Mesendoderm (in vitro differentiated cells): ENCODE measurements at regions not wholly inside any gene's neighbourhood (a gene's known extent, or its start where the extent isn't known, plus 50 kb on each side); places are given as distances from the start of the nearest gene placed in this dataset.

Experiments
- DNase-seq: peaks from one replicate; pipeline ENCODE4 v3.0.0; 2013
- H2AK5ac ChIP-seq: 2 replicates; pipeline ENCODE4 v1.6.1; 2013; ENCODE audit warnings: low read length, inconsistent platforms
- H2BK120ac ChIP-seq: 2 replicates; pipeline ENCODE4 v1.6.1; 2013; ENCODE audit warnings: low read depth, mild to moderate bottlenecking, low read length, moderate library complexity, mixed read lengths
- H2BK15ac ChIP-seq: replicated peaks from 2 replicates; pipeline ENCODE4 v1.6.1; 2013; ENCODE audit warnings: low read depth, mild to moderate bottlenecking, moderate library complexity
- H2BK5ac ChIP-seq: 2 replicates; pipeline ENCODE4 v1.6.1; 2013; ENCODE audit warnings: low read length, inconsistent platforms
- H3K18ac ChIP-seq: 2 replicates; pipeline ENCODE4 v1.6.1; 2013; ENCODE audit warnings: mild to moderate bottlenecking, low read length, mixed read lengths
- H3K23ac ChIP-seq: one replicate; pipeline ENCODE4 v1.6.1; 2013; ENCODE audit warnings: low read length
- H3K27ac ChIP-seq: 2 replicates; pipeline ENCODE4 v1.5.1; 2013; ENCODE audit warnings: low read depth, mild to moderate bottlenecking, inconsistent platforms, low read length, moderate library complexity
- H3K27me3 ChIP-seq: 2 replicates; pipeline ENCODE4 v1.6.1; 2013; ENCODE audit warnings: low read length, control low read depth, mild to moderate bottlenecking, inconsistent platforms; ENCODE audit not compliant: insufficient read depth, poor library complexity
- H3K36me3 ChIP-seq: 2 replicates; pipeline ENCODE4 v1.6.1; 2013; ENCODE audit warnings: low read length, inconsistent platforms; ENCODE audit not compliant: control insufficient read depth, insufficient read depth
- H3K4ac ChIP-seq: one replicate; pipeline ENCODE4 v1.6.1; 2013; ENCODE audit warnings: low read depth, mild to moderate bottlenecking, low read length, moderate library complexity
- H3K4me1 ChIP-seq: 2 replicates; pipeline ENCODE4 v1.6.1; 2013; ENCODE audit warnings: low read depth, low read length, inconsistent platforms; ENCODE audit not compliant: control insufficient read depth
- H3K4me2 ChIP-seq: 2 replicates; pipeline ENCODE4 v1.6.1; 2013; ENCODE audit warnings: low read length
- H3K4me3 ChIP-seq: 2 replicates; pipeline ENCODE4 v1.5.1; 2013; ENCODE audit warnings: mild to moderate bottlenecking, low read length
- H3K56ac ChIP-seq: one replicate; pipeline ENCODE4 v1.6.1; 2013; ENCODE audit warnings: low read length
- H3K79me1 ChIP-seq: 2 replicates; pipeline ENCODE4 v1.6.1; 2013; ENCODE audit warnings: low read length, inconsistent platforms
- H3K79me2 ChIP-seq: 2 replicates; pipeline ENCODE4 v1.6.1; 2013; ENCODE audit warnings: mild to moderate bottlenecking, low read length; ENCODE audit not compliant: control insufficient read depth, insufficient read depth
- H3K9ac ChIP-seq: 2 replicates; pipeline ENCODE4 v1.6.1; 2013; ENCODE audit warnings: low read length, inconsistent platforms
- H4K5ac ChIP-seq: one replicate; pipeline ENCODE4 v1.6.1; 2013; ENCODE audit warnings: low read length
- H4K8ac ChIP-seq: one replicate; pipeline ENCODE4 v1.6.1; 2013; ENCODE audit warnings: low read depth, mild to moderate bottlenecking, control low read depth, low read length, moderate library complexity
- WGBS: extraction: QIAGEN DNeasy Blood & Tissue Kit; methylation state at CpG from one replicate; pipeline ENCODE4 v1.1.7; 2013; ENCODE audit warnings: low lambda C conversion rate, missing lambda C conversion rate; ENCODE audit not compliant: insufficient coverage; ENCODE audit errors: extremely low coverage; 5-methylcytosine and 5-hydroxymethylcytosine counted together

DNA sequence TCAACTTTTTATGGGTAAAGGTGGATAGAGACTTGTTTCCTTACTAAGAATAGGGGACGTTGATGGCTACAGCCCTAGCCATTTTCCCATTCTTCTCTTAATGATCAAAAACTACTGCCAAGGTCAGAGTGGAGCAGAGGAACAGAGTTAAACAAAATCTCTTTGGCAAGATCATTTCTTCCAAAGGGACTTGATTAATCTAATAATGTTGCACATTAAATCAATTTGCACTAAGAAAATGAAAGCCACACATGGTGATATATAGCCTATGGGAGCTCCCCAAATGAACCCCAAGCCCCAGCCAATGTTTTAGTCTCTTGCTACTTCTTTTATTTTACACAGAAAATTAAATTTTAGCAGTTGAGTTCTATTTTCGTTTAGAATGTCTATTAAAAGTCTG, 954.5 kb upstream of the SOX9 start:
- H2BK5ac ChIP-seq = no peak overlapping the region
- H3K4ac ChIP-seq = no peak overlapping the region
- H3K79me1 ChIP-seq = no peaks in the 10 kb centered on the region
- no CpG with 5 or more reads among the region's 2 CpGs for WGBS
- H3K27me3 ChIP-seq = no peaks in the 10 kb centered on the region
- H2BK15ac ChIP-seq = no peak overlapping the region
- no peak overlapping the region for H3K27ac ChIP-seq
- no peak overlapping the region for H4K8ac ChIP-seq
- no peaks in the 10 kb centered on the region for H3K4me1 ChIP-seq
- no peak overlapping the region for H3K9ac ChIP-seq
- no peak overlapping the region for H3K4me2 ChIP-seq
- H2BK120ac ChIP-seq = no peak overlapping the region
- H3K18ac ChIP-seq = no peak overlapping the region
- H2AK5ac ChIP-seq = no peak overlapping the region
- H3K79me2 ChIP-seq = no peaks in the 10 kb centered on the region
- no peak overlapping the region for H3K56ac ChIP-seq
- no peak for DNase-seq
- no peak overlapping the region for H3K4me3 ChIP-seq
- no peaks in the 10 kb centered on the region for H3K36me3 ChIP-seq
- H4K5ac ChIP-seq = no peak overlapping the region
- no peak overlapping the region for H3K23ac ChIP-seq

DNA sequence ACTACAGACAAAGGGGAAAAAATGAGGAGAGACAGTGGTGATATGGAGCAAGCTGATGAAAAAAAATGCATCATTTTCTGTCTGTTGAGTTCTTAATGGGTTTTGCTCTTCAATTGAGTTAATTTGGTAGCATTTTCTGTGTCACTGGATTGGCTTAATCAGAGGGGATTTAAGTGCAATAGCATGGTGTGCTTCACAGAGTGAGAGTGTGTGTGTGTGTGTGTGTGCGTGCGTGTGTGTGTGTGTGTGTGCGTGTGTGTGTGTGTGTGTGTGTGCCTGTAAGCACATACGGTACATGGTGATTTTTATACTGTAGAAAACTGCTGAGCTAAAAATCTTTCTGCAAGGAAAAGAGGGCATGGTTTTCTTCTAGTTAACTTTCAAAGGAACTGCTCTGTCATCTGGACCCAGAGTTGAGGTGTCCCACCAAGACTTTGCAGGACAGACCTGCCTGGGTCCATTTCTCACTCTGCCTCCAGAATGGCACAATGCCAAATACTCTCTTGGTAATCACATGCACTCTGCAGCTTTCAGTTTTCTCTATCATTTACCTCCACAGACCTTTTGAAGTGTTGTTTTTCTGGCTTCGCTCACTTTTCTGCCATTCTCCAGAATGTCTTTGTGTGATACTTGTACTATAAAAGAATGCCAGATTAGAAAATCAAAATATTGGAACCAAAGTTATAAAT, 952.6 kb upstream of the SOX9 start:
- H3K4me3 ChIP-seq = no peak overlapping the region
- H3K79me1 ChIP-seq = no peaks in the 10 kb centered on the region
- no peak overlapping the region for H4K8ac ChIP-seq
- no peak for DNase-seq
- H3K9ac ChIP-seq = no peak overlapping the region
- no peak overlapping the region for H2BK5ac ChIP-seq
- no peaks in the 10 kb centered on the region for H3K36me3 ChIP-seq
- no peak overlapping the region for H3K18ac ChIP-seq
- no peak overlapping the region for H2BK120ac ChIP-seq
- no peaks in the 10 kb centered on the region for H3K27me3 ChIP-seq
- no peak overlapping the region for H2BK15ac ChIP-seq
- H3K79me2 ChIP-seq = no peaks in the 10 kb centered on the region
- H3K23ac ChIP-seq = no peak overlapping the region
- H3K27ac ChIP-seq = no peak overlapping the region
- H3K4me2 ChIP-seq = no peak overlapping the region
- no peak overlapping the region for H4K5ac ChIP-seq
- H3K4ac ChIP-seq = no peak overlapping the region
- H3K4me1 ChIP-seq = no peaks in the 10 kb centered on the region
- no peak overlapping the region for H3K56ac ChIP-seq
- no peak overlapping the region for H2AK5ac ChIP-seq
- WGBS = no CpG with 5 or more reads among the region's 5 CpGs

DNA sequence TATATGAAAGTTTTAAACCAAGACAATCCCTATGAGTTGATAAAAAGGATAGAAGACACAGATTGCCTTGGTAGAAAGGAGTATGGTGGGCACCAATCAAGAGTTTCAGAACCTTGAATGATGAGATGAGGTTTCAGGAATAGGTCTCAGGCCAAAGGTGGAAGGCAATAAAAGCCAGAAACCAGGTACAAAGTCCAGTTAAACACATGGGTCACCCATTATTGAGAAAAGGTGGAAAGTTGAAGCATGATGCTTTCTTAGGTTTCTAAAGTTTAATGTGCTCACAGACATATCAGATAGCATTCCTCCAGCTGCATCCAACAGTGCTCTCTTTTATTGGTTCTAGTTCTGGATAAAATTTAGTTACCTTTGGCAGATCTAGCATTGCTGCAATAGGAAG, 950.8 kb upstream of the SOX9 start:
- H2AK5ac ChIP-seq = no peak overlapping the region
- H3K4me1 ChIP-seq = no peaks in the 10 kb centered on the region
- no peak overlapping the region for H4K8ac ChIP-seq
- H3K4me2 ChIP-seq = no peak overlapping the region
- no peak overlapping the region for H3K4ac ChIP-seq
- no peak overlapping the region for H3K18ac ChIP-seq
- H3K79me1 ChIP-seq = no peaks in the 10 kb centered on the region
- no peak for DNase-seq
- H3K36me3 ChIP-seq = no peaks in the 10 kb centered on the region
- H3K4me3 ChIP-seq = no peak overlapping the region
- no peak overlapping the region for H3K9ac ChIP-seq
- H2BK5ac ChIP-seq = no peak overlapping the region
- no peak overlapping the region for H2BK15ac ChIP-seq
- no peak overlapping the region for H2BK120ac ChIP-seq
- no peak overlapping the region for H4K5ac ChIP-seq
- no peak overlapping the region for H3K23ac ChIP-seq
- H3K27ac ChIP-seq = no peak overlapping the region
- no peaks in the 10 kb centered on the region for H3K27me3 ChIP-seq
- no peaks in the 10 kb centered on the region for H3K79me2 ChIP-seq
- no peak overlapping the region for H3K56ac ChIP-seq

DNA sequence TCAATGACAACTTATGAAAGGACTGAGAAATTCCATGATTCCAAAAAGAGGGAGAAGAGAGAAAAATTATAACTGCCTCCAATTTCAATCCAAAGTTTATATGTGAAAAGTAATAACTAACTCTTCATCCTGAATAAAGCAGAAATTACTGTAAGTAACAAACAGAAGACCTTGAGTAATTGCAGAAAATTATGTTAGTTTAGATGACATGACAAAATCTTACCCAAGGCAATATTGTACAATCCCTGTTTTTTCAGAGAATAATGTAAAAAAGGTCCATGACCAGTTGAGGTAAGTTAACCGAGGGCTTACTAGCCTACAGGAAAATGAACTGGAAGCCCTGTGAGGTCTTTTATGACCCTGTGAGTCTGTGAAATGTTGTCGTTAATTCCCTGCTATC, 949.5 kb upstream of the SOX9 start:
- no peak overlapping the region for H2BK120ac ChIP-seq
- no peak overlapping the region for H3K18ac ChIP-seq
- no peaks in the 10 kb centered on the region for H3K27me3 ChIP-seq
- no peak overlapping the region for H4K5ac ChIP-seq
- H3K79me2 ChIP-seq = no peaks in the 10 kb centered on the region
- H3K23ac ChIP-seq = no peak overlapping the region
- DNase-seq = no peak
- H3K56ac ChIP-seq = no peak overlapping the region
- no peak overlapping the region for H3K9ac ChIP-seq
- no peak overlapping the region for H2BK15ac ChIP-seq
- no peak overlapping the region for H2BK5ac ChIP-seq
- no peak overlapping the region for H4K8ac ChIP-seq
- no peaks in the 10 kb centered on the region for H3K36me3 ChIP-seq
- H3K4ac ChIP-seq = no peak overlapping the region
- no peak overlapping the region for H3K4me2 ChIP-seq
- no peaks in the 10 kb centered on the region for H3K4me1 ChIP-seq
- H2AK5ac ChIP-seq = no peak overlapping the region
- no peaks in the 10 kb centered on the region for H3K79me1 ChIP-seq
- WGBS = no CpG with 5 or more reads among the region's 2 CpGs
- no peak overlapping the region for H3K27ac ChIP-seq
- no peak overlapping the region for H3K4me3 ChIP-seq

DNA sequence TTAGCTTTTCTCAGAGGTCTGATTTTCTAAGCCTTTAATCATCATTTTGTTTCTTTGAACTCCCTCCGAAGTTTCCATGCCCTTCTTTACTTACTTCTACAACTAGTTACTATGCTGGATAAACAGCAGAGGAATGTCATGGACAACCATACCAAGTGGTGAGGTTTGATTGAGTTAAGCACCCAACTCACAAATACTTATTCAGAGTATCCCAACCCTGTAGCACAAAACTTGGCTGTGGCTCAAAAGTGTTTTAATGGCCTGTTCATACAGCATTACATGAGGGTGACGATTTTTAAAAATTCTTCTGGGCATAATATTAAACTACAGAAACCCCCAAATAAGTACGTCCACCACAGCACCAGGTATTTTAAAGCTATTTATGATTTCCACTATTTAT, 946.8 kb upstream of the SOX9 start:
- Histone ChIP-seq H3K27me3 (no peaks in the 10 kb centered on the region), H2AK5ac (no peak overlapping the region), H3K4me3 (no peak overlapping the region), H3K18ac (no peak overlapping the region), H4K5ac (no peak overlapping the region), H3K4ac (no peak overlapping the region), H3K79me2 (no peaks in the 10 kb centered on the region), H3K27ac (no peak overlapping the region), H3K79me1 (no peaks in the 10 kb centered on the region), H2BK5ac (no peak overlapping the region), H3K9ac (no peak overlapping the region), H4K8ac (no peak overlapping the region), H2BK120ac (no peak overlapping the region), H3K4me1 (no peaks in the 10 kb centered on the region), H3K23ac (no peak overlapping the region), H3K56ac (no peak overlapping the region), H3K36me3 (no peaks in the 10 kb centered on the region), H2BK15ac (no peak overlapping the region), H3K4me2 (no peak overlapping the region)
- no CpG with 5 or more reads among the region's 3 CpGs for WGBS
- no peak for DNase-seq

DNA sequence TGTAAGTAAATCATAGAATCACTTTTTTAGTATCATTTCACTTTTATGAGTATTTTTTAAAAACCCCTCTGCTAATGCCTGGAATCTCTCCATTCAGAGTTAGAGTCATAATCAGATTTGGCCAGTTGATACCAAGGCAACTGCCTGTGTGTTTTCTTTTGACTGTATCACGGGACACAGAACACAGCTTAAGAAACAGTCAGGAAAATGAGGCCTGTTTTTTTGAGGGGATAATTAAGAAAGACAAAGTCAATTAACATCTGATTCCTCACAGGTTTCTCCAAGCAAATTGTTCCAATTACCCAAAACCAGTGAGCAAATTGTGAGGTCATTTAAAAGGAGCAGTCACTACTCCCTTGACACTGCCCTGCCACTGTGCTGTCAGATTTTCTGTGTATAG, 944.5 kb upstream of the SOX9 start:
- no peak overlapping the region for H3K27ac ChIP-seq
- H3K79me1 ChIP-seq = no peaks in the 10 kb centered on the region
- H2AK5ac ChIP-seq = no peak overlapping the region
- no peak overlapping the region for H2BK5ac ChIP-seq
- no peaks in the 10 kb centered on the region for H3K4me1 ChIP-seq
- H3K4me3 ChIP-seq = no peak overlapping the region
- H2BK120ac ChIP-seq = no peak overlapping the region
- H3K18ac ChIP-seq = no peak overlapping the region
- H4K5ac ChIP-seq = no peak overlapping the region
- H2BK15ac ChIP-seq = no peak overlapping the region
- H3K79me2 ChIP-seq = no peaks in the 10 kb centered on the region
- H3K23ac ChIP-seq = no peak overlapping the region
- H3K4ac ChIP-seq = no peak overlapping the region
- no peak overlapping the region for H4K8ac ChIP-seq
- no peaks in the 10 kb centered on the region for H3K36me3 ChIP-seq
- no peak overlapping the region for H3K9ac ChIP-seq
- peak; percentile 4 for DNase-seq
- H3K27me3 ChIP-seq = no peaks in the 10 kb centered on the region
- WGBS = no CpG with 5 or more reads among the region's 1 CpG
- H3K4me2 ChIP-seq = no peak overlapping the region
- H3K56ac ChIP-seq = no peak overlapping the region
